ENCODE measurements at regions not wholly inside any gene's neighbourhood (a gene's known extent, or its start where the extent isn't known, plus 50 kb on each side); places are given as distances from the start of the nearest gene placed in this dataset.

DNA sequence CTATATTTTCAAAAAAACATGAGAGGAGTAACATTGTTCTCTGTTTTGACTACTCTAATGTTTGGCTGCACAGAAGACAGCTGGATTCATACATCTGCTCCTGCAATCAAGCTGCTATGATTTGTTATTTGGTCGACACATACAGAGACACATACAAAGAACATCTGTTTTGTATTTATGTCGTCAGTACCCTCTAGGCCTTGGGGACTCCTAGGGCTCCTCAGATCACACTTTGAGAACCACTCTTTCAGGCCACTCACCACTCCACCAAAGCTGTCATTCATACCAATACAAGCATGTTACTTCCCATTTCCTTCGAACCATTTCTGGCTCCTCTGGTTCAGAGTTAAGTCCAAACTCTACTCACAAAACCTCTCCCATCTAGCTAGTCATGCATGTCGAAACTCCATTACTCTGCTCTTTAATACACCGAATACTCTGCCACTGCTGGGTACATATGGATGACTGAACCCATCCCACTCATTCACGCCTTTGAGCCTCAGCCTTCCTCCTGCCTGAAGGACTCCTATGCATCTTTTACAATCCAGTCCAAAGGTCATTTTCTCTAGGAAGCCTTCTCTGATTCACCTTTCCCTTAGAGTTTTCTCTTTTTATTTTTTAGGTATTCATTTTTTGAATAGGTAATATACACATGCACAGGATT, 102.9 kb upstream of the ARHGEF3 start:
- TF ChIP-seq, protein P1, sequence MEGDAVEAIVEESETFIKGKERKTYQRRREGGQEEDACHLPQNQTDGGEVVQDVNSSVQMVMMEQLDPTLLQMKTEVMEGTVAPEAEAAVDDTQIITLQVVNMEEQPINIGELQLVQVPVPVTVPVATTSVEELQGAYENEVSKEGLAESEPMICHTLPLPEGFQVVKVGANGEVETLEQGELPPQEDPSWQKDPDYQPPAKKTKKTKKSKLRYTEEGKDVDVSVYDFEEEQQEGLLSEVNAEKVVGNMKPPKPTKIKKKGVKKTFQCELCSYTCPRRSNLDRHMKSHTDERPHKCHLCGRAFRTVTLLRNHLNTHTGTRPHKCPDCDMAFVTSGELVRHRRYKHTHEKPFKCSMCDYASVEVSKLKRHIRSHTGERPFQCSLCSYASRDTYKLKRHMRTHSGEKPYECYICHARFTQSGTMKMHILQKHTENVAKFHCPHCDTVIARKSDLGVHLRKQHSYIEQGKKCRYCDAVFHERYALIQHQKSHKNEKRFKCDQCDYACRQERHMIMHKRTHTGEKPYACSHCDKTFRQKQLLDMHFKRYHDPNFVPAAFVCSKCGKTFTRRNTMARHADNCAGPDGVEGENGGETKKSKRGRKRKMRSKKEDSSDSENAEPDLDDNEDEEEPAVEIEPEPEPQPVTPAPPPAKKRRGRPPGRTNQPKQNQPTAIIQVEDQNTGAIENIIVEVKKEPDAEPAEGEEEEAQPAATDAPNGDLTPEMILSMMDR (IDR thresholded peaks at IDR 0.05 in 8 of 11, conservative IDR thresholded peaks at IDR 0.05 in 3 of 11): no peak
- TF ChIP-seq POLR2A (IDR thresholded peaks at IDR 0.05): no peak

Measured in spleen (tissue), 7 donors.